HepG2 (cell line): ENCODE measurements at regions not wholly inside any gene's neighbourhood (a gene's known extent, or its start where the extent isn't known, plus 50 kb on each side); places are given as distances from the start of the nearest gene placed in this dataset.

Experiments
- ATAC-seq: fragments of 200-7000 bp; cut with Tn5 transposase; 3 replicates; pipeline ENCODE4 v1.9.1; 2020; ENCODE audit warnings: mild to moderate bottlenecking, moderate library complexity
- BruUV-seq: library from RNA; stranded (reverse); fragments of 400-500 nt; replicated peaks from 2 replicates; lab custom pipeline; 2021; lab: Mats Ljungman, UMichigan
- CTCF ChIA-PET: fragments of 300-600 bp; formaldehyde crosslinking; extraction: SDS; loops from one replicate; lab custom pipeline; 2021; ENCODE audit warnings: low total read pairs, inconsistent platforms, low intra/inter-chr PET ratio; lab: Yijun Ruan, JAX
- POLR2A ChIA-PET: fragments of 350-600 bp; sonication (Branson Sonifier 250); formaldehyde crosslinking; loops from one replicate; lab custom pipeline; 2020; ENCODE audit warnings: antibody characterized with exemption, inconsistent platforms; lab: Yijun Ruan, JAX
- DNase-seq: peaks from one replicate; pipeline ENCODE4 v3.0.0-alpha.2; 2015; ENCODE audit warnings: low spot score
- FAIRE-seq: peaks from 3 replicates; lab custom pipeline; 2011; peaks lifted over from hg19 to GRCh38; lab: Jason Lieb, UNC
- H2AFZ ChIP-seq: one replicate; pipeline ENCODE4 v1.6.1; 2011; ENCODE audit warnings: low read length, inconsistent platforms
- H3K27ac ChIP-seq: fragments of 300-600 bp; 3 replicates; pipeline ENCODE4 v1.8.0; 2011; ENCODE audit warnings: mixed run types, mild to moderate bottlenecking, mixed read lengths, low read length, inconsistent platforms; ENCODE audit not compliant: insufficient read depth; ENCODE audit errors: extremely low read length
- H3K27me3 ChIP-seq, 2 experiments: fragments of 200-600 bp in 1 of 2; 2 replicates in 1 of 2; 3 replicates in 1 of 2; pipeline versions ENCODE4 v1.6.0 to v1.8.0; 2011; ENCODE audit warnings: low read length in 2 of 2, mild to moderate bottlenecking in 2 of 2, moderate library complexity in 2 of 2, inconsistent platforms in 1 of 2; ENCODE audit not compliant: insufficient read depth in 2 of 2, control insufficient read depth in 1 of 2
- H3K36me3 ChIP-seq, 2 experiments: fragments of 200-600 bp in 1 of 2; replicated peaks in 1 of 2; 2 replicates in 1 of 2; 3 replicates in 1 of 2; pipeline versions ENCODE4 v1.5.1 to v1.8.0; 2011; ENCODE audit warnings: low read length in 2 of 2, inconsistent platforms in 1 of 2; ENCODE audit not compliant: insufficient read depth in 2 of 2, control insufficient read depth in 1 of 2
- H3K4me1 ChIP-seq: 2 replicates; pipeline ENCODE4 v1.5.1; 2012; ENCODE audit warnings: low read length, inconsistent platforms; ENCODE audit not compliant: insufficient read depth
- H3K4me2 ChIP-seq: 2 replicates; pipeline ENCODE4 v1.6.0; 2011; ENCODE audit warnings: low read depth, low read length, inconsistent platforms
- H3K4me3 ChIP-seq, 3 experiments: fragments of 200-600 bp in 1 of 3; sonication (generic), shearing (Covaris generic) in 1 of 3; replicated peaks in 1 of 3; 2 replicates each; pipeline ENCODE4 v1.5.1; 2011 to 2016; ENCODE audit warnings: low read length in 3 of 3, inconsistent platforms in 2 of 3, low read depth in 2 of 3, mild to moderate bottlenecking in 2 of 3, control low read depth in 1 of 3, mixed read lengths in 1 of 3; ENCODE audit not compliant: insufficient read depth in 1 of 3
- H3K79me2 ChIP-seq: one replicate; pipeline ENCODE4 v1.6.1; 2011; ENCODE audit warnings: low read length, inconsistent platforms; ENCODE audit not compliant: insufficient read depth
- H3K9ac ChIP-seq: 2 replicates; pipeline ENCODE4 v1.6.0; 2011; ENCODE audit warnings: mild to moderate bottlenecking, low read depth, low read length, inconsistent platforms; ENCODE audit not compliant: insufficient read depth
- H3K9me3 ChIP-seq: 2 replicates; pipeline ENCODE4 v1.5.1; 2012; ENCODE audit warnings: mild to moderate bottlenecking, low read length
- H4K20me1 ChIP-seq: 2 replicates; pipeline ENCODE4 v1.6.0; 2011; ENCODE audit warnings: inconsistent platforms, mild to moderate bottlenecking, low read length, moderate library complexity; ENCODE audit not compliant: insufficient read depth
- GMEB2 ChIP-seq: IDR thresholded peaks from 2 replicates; pipeline ENCODE4 v1.6.1; 2016; ENCODE audit warnings: missing biosample characterization, missing genetic modification reagents, low read depth
- LBX2 ChIP-seq: sonication (generic); formaldehyde crosslinking; IDR thresholded peaks from 2 replicates; pipeline ENCODE4 v1.5.0; 2020; ENCODE audit warnings: missing genetic modification reagents, mild to moderate bottlenecking, borderline replicate concordance
- SP2 ChIP-seq: sonication (generic); formaldehyde crosslinking; IDR thresholded peaks from 2 replicates; pipeline ENCODE4 v1.5.1; 2020; ENCODE audit warnings: mild to moderate bottlenecking, missing genetic modification reagents
- TSC22D2 ChIP-seq: sonication (generic); formaldehyde crosslinking; IDR thresholded peaks from 2 replicates; pipeline ENCODE4 v1.5.1; 2020; ENCODE audit warnings: missing genetic modification reagents, mild to moderate bottlenecking, borderline replicate concordance
- ZBTB34 ChIP-seq: sonication (generic); formaldehyde crosslinking; IDR thresholded peaks from 2 replicates; pipeline ENCODE4 v1.8.0; 2022; ENCODE audit warnings: mild to moderate bottlenecking, missing genetic modification reagents
- ZC3H13 ChIP-seq: sonication (generic); formaldehyde crosslinking; IDR thresholded peaks from 2 replicates; pipeline ENCODE4 v1.8.1; 2023; ENCODE audit warnings: mild to moderate bottlenecking, missing genetic modification reagents, moderate library complexity
- ZNF333 ChIP-seq: sonication (generic); formaldehyde crosslinking; IDR thresholded peaks from 2 replicates; pipeline ENCODE4 v1.4.0; 2020; ENCODE audit warnings: mild to moderate bottlenecking, missing genetic modification reagents, borderline replicate concordance
- ZNF407 ChIP-seq: sonication (generic); formaldehyde crosslinking; IDR thresholded peaks from one replicate; pipeline ENCODE4 v1.5.1; 2020; ENCODE audit warnings: mild to moderate bottlenecking, missing genetic modification reagents; ENCODE audit errors: not compliant biosample characterization
- ZNF546 ChIP-seq: sonication (generic); formaldehyde crosslinking; conservative IDR thresholded peaks from 2 replicates; pipeline ENCODE4 v1.8.1; 2023; ENCODE audit warnings: mild to moderate bottlenecking, missing genetic modification reagents
- ZNF75D ChIP-seq: sonication (generic); formaldehyde crosslinking; IDR thresholded peaks from 2 replicates; pipeline ENCODE4 v1.8.1; 2023; ENCODE audit warnings: missing genetic modification reagents, mild to moderate bottlenecking, borderline replicate concordance
- WGBS: methylation state at CpG from one replicate; pipeline ENCODE4 v1.1.6; 2017; ENCODE audit warnings: low lambda C conversion rate; 5-methylcytosine and 5-hydroxymethylcytosine counted together
- in situ Hi-C: cut with HindIII; loops from 2 replicates; pipeline ENCODE4 v1.10.0; 2017; ENCODE audit warnings: low pct_unique_long_range_greater_than_20kb; ENCODE audit not compliant: extremely low pct_ligation_motif_present
- intact Hi-C: fragments of 100-400 bp; cut with micrococcal nuclease; formaldehyde crosslinking; loops from one replicate; pipeline ENCODE4 v1.10.0; 2022; ENCODE audit not compliant: unreplicated experiment

GRCh38 chrX:137227151-137227550 is 193.4 kb upstream of the GPR101 start:
- no peaks in the 10 kb centered on the region for H3K27me3 ChIP-seq
- no peaks in the 10 kb centered on the region for H4K20me1 ChIP-seq
- no TSS peak for BruUV-seq
- no peak overlapping the region for H3K9ac ChIP-seq
- H3K4me2 ChIP-seq = no peak overlapping the region
- H3K36me3 ChIP-seq = no peaks in the 10 kb centered on the region
- in situ Hi-C loops (no loop called here), intact Hi-C loops (no loop called here)
- ChIA-PET CTCF (no interaction called here), POLR2A (no interaction called here)
- no peak overlapping the region for H3K27ac ChIP-seq
- H3K79me2 ChIP-seq = no peaks in the 10 kb centered on the region
- no peak for DNase-seq
- H3K9me3 ChIP-seq = no peaks in the 10 kb centered on the region
- no peak for ATAC-seq
- no peak for TF ChIP-seq SP2 (CRISPR knock-in tag)
- TF ChIP-seq GMEB2 (CRISPR knock-in tag) = no peak
- TF ChIP-seq ZNF407 (CRISPR knock-in tag) = no peak
- no peak for TF ChIP-seq LBX2 (CRISPR knock-in tag)
- no peak for TF ChIP-seq ZNF333 (CRISPR knock-in tag)
- TF ChIP-seq ZNF546 (CRISPR knock-in tag) = no peak
- TF ChIP-seq TSC22D2 (CRISPR knock-in tag) = no peak
- no peak for TF ChIP-seq ZC3H13 (CRISPR knock-in tag)
- TF ChIP-seq ZNF75D = no peak
- TF ChIP-seq ZBTB34 (CRISPR knock-in tag) = no peak
- no peak for FAIRE-seq
- 0% methylated on average over 2 of the region's 2 CpGs for WGBS
- no peak overlapping the region for H3K4me3 ChIP-seq
- no peaks in the 10 kb centered on the region for H3K4me1 ChIP-seq
- H2AFZ ChIP-seq = no peak overlapping the region
